Astrocyte of the cerebellum (primary cell): ENCODE measurements at regions not wholly inside any gene's neighbourhood (a gene's known extent, or its start where the extent isn't known, plus 50 kb on each side); places are given as distances from the start of the nearest gene placed in this dataset.

Source experiments
- DNase-seq: peaks from one replicate; pipeline ENCODE4 v3.0.0-alpha.2; 2011; ENCODE audit warnings: low read depth
- H3K4me3 ChIP-seq: 2 replicates; pipeline ENCODE4 v1.5.1; 2011; ENCODE audit warnings: mild to moderate bottlenecking, low read depth, low read length, moderate library complexity
- CTCF ChIP-seq: IDR thresholded peaks from 2 replicates; pipeline ENCODE4 v1.5.1; 2012; ENCODE audit warnings: low read length, low read depth, moderate library complexity, mild to moderate bottlenecking; ENCODE audit errors: missing control alignments
- in situ Hi-C: cut with HindIII; loops from 2 replicates; pipeline ENCODE4 v1.10.0; 2017; ENCODE audit warnings: low sequenced_read_pairs

GRCh38 chr12:47534695-47535094 lies 171.1 kb downstream of the RPAP3 start:
- no peak for TF ChIP-seq CTCF
- peak; percentile 18 for DNase-seq
- no peak overlapping the region for H3K4me3 ChIP-seq
- in situ Hi-C loops: no loop called here

- no peak for TF ChIP-seq CTCF
- DNase-seq: no peak
- no peak overlapping the region for H3K4me3 ChIP-seq
- in situ Hi-C loops: no loop called here
Observed at GRCh38 chr12:47530050-47530449, 175.8 kb downstream of the RPAP3 start.

DNA sequence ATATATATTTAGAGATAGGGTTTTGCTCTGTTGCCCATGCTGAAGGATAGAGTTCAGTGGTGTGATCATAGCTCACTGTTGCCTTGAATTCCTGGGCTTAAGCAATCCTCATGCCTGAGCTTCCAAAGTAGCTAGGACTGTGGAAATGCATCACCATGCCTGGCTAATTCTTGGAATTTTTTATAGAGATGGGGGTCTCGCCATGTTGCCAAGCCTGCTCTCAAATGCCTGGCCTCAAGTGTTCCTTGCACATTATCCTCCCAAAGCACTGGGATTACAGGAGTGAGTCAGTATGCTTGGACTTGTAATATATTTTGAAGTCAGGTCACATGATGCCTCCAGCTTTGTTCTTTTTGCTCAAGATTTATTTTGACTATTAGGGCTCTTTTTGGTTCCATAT lies 178.0 kb downstream of the RPAP3 start:
- no peak for TF ChIP-seq CTCF
- in situ Hi-C loops: no loop called here
- no peak overlapping the region for H3K4me3 ChIP-seq
- no peak for DNase-seq

DNA sequence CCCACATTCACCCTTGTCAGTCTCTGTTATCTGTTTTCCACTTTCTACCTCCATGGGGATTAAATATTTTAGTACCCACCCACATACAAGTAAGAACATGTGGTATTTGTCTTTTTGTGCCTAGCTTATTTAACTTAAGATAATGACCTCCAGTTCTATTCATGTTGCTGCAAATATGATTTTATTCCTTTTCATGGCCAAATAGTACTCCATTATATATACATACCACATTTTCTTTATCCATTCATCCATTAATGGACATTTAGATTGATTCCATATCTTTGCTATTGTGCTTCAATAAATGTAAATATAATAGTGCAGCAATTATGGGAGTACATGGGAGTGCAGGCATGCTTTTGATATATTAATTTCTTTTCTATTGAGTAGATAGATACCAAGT lies 185.8 kb downstream of the RPAP3 start:
- in situ Hi-C loops: no loop called here
- DNase-seq: no peak
- no peak overlapping the region for H3K4me3 ChIP-seq
- TF ChIP-seq CTCF: no peak

DNA sequence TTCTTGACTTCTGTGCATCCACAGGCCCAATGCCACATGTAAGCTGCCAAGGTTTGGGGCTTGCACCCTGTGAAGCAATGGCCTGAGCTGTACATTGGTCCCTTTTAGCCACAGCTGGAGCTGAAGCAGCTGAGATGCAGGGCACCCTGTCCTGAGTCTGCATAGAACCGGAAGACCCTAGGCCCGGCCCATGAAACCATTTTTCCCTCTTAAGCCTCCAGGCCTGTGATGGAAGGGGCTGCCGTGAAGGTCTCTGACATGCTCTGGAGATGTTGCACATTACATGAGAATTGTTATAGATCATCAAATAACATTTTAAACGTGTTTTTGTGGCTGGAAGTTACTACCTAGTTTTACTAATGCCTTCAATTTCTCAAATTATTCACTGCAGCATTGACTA lies 188.7 kb downstream of the RPAP3 start:
- in situ Hi-C loops: no loop called here
- H3K4me3 ChIP-seq: no peak overlapping the region
- no peak for TF ChIP-seq CTCF
- no peak for DNase-seq

DNA sequence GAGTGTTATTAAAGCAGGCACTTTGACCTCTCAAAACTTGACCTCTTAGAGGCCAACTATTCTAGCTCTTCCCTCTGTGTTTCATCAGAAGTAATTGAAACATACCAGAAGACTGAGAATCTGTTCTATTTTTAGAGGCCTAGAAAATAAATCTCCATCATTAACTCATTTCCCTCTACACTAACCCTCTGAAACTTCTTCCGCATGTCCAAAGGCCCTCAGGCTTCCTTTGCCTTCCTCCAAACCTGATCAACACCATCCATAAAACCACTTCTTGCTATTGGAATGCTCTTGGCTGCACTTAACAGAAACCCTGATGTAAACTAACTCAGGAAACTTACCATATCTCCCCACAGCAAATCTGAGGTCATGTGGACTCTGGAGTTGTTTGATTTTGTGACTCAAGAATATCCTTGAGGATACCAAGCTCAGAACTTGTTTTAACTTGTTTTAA lies 196.4 kb downstream of the RPAP3 start:
- TF ChIP-seq CTCF: no peak
- H3K4me3 ChIP-seq: no peak overlapping the region
- no peak for DNase-seq
- in situ Hi-C loops: no loop called here

DNA sequence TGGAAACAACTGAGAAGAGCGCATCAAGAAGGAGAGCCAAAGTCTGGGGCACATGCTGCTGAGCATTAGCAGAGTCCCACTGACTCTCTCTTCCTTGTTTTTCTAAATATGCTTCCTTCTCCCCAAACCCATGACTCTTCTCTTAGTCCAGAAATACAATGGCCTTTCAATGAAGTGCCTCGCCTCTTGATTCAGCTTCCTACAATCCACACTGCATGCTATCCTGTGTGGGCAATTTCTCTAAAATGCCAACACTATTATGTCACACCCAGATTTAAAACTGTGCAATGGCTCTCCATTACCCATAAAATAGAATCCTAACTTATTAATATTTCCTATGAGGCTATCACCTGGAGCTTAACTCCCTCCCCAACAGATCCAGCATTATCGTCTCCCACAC lies 198.6 kb downstream of the RPAP3 start:
- in situ Hi-C loops: no loop called here
- H3K4me3 ChIP-seq: no peak overlapping the region
- no peak for DNase-seq
- TF ChIP-seq CTCF: no peak
